Vagina (tissue), 2 donors: ENCODE measurements at regions not wholly inside any gene's neighbourhood (a gene's known extent, or its start where the extent isn't known, plus 50 kb on each side); places are given as distances from the start of the nearest gene placed in this dataset.

Experiments
- DNase-seq, 2 donors: peaks; one replicate each; pipeline ENCODE4 v3.0.0-alpha.2; 2017; ENCODE audit errors: extremely low spot score in 2 of 2
- H3K27ac ChIP-seq: fragments of 200-600 bp; sonication (generic); one replicate; pipeline ENCODE4 v1.5.1; 2019
- H3K27me3 ChIP-seq: fragments of 200-600 bp; sonication (generic); one replicate; pipeline ENCODE4 v1.5.1; 2019
- H3K36me3 ChIP-seq, 2 donors: fragments of 200-600 bp; sonication (generic); one replicate each; pipeline ENCODE4 v1.5.1; 2017 to 2019
- H3K4me1 ChIP-seq: fragments of 200-600 bp; sonication (generic); one replicate; pipeline ENCODE4 v1.5.1; 2019
- H3K4me3 ChIP-seq, 2 donors: fragments of 200-600 bp; sonication (generic); 1 replicate in 1 of 2; 2 replicates in 1 of 2; pipeline ENCODE4 v1.5.1; 2016 to 2019
- H3K9me3 ChIP-seq: fragments of 200-600 bp; sonication (generic); one replicate; pipeline ENCODE4 v1.5.1; 2019
- POLR2A ChIP-seq, 2 donors: fragments of 450-650 bp; IDR thresholded peaks; one replicate each; pipeline ENCODE4 v1.6.1; 2017; ENCODE audit warnings: antibody characterized with exemption in 2 of 2, mild to moderate bottlenecking in 2 of 2, moderate library complexity in 2 of 2
- POLR2AphosphoS5 ChIP-seq, 2 donors: sonication (generic); formaldehyde crosslinking; IDR thresholded peaks; one replicate each; pipeline ENCODE4 v1.9.0; 2017; ENCODE audit warnings: antibody characterized with exemption in 2 of 2, mild to moderate bottlenecking in 2 of 2, low read depth in 1 of 2; ENCODE audit not compliant: insufficient read depth in 1 of 2
- intact Hi-C: fragments of 100-400 bp; cut with DNase I; formaldehyde crosslinking; loops from one replicate; pipeline ENCODE4 v1.15.1; 2023
- TF ChIP-seq, protein P1 (sequence below), 3 experiments: fragments of 450-650 bp in 2 of 3; fragments of 200-600 bp in 1 of 3; sonication (generic) in 1 of 3; IDR thresholded peaks; one replicate each; pipeline ENCODE4 v1.5.1; 2017 to 2019; ENCODE audit warnings: antibody characterized with exemption in 3 of 3, mild to moderate bottlenecking in 2 of 3, moderate library complexity in 2 of 3

DNA sequence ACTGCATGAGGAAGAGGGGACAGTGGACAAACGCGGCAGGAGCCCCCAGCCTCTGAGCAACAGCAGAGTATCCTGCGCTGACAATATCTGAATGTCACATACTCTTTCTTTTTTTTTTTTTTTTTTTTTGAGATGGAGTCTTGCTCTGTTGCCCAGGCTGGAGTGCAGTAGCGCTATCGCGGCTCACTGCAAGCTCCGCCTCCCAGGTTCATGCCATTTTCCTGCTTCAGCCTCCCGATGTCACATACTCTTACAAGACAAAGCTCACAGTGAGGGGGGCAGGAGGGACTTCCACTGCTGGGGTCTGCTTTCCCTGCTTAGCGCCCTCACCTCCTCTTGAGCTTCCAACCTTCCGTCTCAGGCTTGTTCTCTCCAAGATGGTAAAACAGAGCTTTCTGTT is 51.2 kb upstream of the TNS3 start:
- intact Hi-C loops, result no loop called here
- no peak overlapping the region for H3K4me3 ChIP-seq
- no peaks in the 10 kb centered on the region for H3K9me3 ChIP-seq
- peaks cover 27% of the 10 kb centered on the region for H3K4me1 ChIP-seq
- TF ChIP-seq POLR2AphosphoS5 (IDR thresholded peaks at IDR 0.05; ENCODE audit: insufficient read depth in 1 of 2, low read depth in 1 of 2) (no peak), POLR2A (IDR thresholded peaks at IDR 0.05) (no peak)
- TF ChIP-seq, protein P1, sequence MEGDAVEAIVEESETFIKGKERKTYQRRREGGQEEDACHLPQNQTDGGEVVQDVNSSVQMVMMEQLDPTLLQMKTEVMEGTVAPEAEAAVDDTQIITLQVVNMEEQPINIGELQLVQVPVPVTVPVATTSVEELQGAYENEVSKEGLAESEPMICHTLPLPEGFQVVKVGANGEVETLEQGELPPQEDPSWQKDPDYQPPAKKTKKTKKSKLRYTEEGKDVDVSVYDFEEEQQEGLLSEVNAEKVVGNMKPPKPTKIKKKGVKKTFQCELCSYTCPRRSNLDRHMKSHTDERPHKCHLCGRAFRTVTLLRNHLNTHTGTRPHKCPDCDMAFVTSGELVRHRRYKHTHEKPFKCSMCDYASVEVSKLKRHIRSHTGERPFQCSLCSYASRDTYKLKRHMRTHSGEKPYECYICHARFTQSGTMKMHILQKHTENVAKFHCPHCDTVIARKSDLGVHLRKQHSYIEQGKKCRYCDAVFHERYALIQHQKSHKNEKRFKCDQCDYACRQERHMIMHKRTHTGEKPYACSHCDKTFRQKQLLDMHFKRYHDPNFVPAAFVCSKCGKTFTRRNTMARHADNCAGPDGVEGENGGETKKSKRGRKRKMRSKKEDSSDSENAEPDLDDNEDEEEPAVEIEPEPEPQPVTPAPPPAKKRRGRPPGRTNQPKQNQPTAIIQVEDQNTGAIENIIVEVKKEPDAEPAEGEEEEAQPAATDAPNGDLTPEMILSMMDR (IDR thresholded peaks at IDR 0.05), result no peak
- H3K27me3 ChIP-seq, result no peaks in the 10 kb centered on the region
- no peak overlapping the region for H3K27ac ChIP-seq
- no peak for DNase-seq
- no peaks in the 10 kb centered on the region for H3K36me3 ChIP-seq
